ENCODE measurements at regions not wholly inside any gene's neighbourhood (a gene's known extent, or its start where the extent isn't known, plus 50 kb on each side); places are given as distances from the start of the nearest gene placed in this dataset.

DNA sequence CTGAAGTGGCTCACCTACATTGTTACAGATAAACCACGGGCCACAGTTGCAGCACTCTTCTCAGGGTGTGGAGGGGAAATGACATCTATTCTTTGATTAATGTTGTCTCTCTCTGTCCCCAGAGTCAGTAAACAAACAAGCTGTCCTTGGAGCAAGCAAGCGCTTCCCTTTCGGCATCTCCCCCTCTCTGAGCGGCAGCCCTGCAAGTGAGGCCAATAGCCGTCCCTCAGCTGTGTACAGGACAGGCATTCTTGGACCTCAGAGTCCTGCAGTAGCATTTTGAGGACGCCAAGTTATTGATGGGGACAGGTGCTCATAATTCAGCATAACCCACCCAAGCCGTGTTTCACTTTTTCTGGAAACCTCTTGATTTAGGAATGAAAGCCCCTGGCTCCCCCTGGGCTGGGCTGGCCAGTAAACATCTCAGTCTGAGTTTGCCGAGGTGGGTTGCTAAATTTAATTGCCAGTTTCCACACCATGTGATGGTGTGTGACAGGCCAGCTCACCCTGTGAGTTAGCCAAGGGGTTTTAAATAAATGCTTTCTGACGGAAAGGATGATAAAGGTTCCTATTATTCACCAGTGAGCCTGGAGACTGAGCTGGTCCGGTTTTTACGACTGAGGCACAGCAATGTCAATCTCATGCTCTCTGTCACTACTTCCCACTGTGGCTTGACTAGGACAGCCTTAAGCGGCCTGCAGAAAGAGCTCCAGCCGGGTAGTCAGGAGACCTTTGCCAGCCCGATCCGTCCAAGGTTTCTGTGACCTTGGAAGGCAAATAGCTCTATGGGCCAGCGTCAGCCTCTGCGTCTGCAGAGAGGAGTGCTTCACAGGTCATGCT is 214.8 kb upstream of the RREB1 start:
- no peak overlapping the region for H3K9ac ChIP-seq (ENCODE audit: low read length)
- no peak overlapping the region for H3K27ac ChIP-seq (ENCODE audit: low read depth, low read length)
- no peaks in the 10 kb centered on the region for H3K36me3 ChIP-seq (ENCODE audit: insufficient read depth, low read length)
- H3K4me1 ChIP-seq (ENCODE audit: insufficient read depth, low read length), result no peaks in the 10 kb centered on the region
- H3K27me3 ChIP-seq (ENCODE audit: control insufficient read depth in 1 of 2, insufficient read depth in 2 of 2, low read length in 2 of 2), result no peaks in the 10 kb centered on the region
- H3K4me3 ChIP-seq (ENCODE audit: low read depth in 1 of 2, low read length in 2 of 2), result no peak overlapping the region
- H3K9me3 ChIP-seq (ENCODE audit: low read length), result no peaks in the 10 kb centered on the region

DNA sequence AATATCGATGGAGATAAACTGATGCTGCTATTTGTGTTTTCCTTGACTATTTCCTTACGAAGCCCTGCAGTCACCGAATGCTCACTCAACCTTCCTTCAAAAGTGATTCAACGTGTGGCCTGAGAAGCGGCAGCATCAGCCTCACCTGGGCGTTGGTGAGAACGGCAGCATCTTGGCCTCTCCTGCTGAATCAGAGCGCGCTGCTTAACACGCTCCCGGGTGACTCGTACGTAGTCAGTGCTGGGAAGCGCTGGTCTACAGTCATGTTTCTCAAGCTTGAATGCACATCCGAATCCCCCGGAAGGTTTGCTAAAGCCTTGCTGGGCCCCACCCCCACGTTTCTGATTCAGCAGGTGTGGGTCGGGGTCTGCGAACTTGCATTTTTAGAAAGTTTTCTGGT is 214.1 kb upstream of the RREB1 start:
- no peaks in the 10 kb centered on the region for H3K9me3 ChIP-seq (ENCODE audit: low read length)
- H3K27me3 ChIP-seq (ENCODE audit: control insufficient read depth in 1 of 2, insufficient read depth in 2 of 2, low read length in 2 of 2), result no peaks in the 10 kb centered on the region
- no peak overlapping the region for H3K4me3 ChIP-seq (ENCODE audit: low read depth in 1 of 2, low read length in 2 of 2)
- H3K36me3 ChIP-seq (ENCODE audit: insufficient read depth, low read length), result no peaks in the 10 kb centered on the region
- no peaks in the 10 kb centered on the region for H3K4me1 ChIP-seq (ENCODE audit: insufficient read depth, low read length)
- no peak overlapping the region for H3K9ac ChIP-seq (ENCODE audit: low read length)
- no peak overlapping the region for H3K27ac ChIP-seq (ENCODE audit: low read depth, low read length)

DNA sequence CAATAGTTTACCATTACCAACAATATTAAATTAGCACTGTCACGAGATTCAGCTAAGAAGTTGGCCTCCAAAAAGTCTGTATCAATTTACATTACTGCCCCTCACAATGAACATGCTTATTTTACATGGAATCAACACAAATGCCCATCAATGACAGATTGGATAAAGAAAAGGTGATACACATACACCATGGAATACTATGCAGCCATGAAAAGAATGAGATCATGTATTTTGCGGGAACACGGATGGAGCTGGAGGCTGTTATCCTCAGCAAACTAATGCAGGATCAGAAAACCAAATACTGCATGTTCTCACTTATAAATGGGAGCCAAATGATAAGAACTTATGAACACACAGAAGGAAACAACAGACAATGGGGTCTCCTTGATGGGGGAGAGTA is 211.8 kb upstream of the RREB1 start:
- Histone ChIP-seq H3K9ac (ENCODE audit: low read length) (no peak overlapping the region), H3K27me3 (ENCODE audit: control insufficient read depth in 1 of 2, insufficient read depth in 2 of 2, low read length in 2 of 2) (no peaks in the 10 kb centered on the region), H3K27ac (ENCODE audit: low read depth, low read length) (no peak overlapping the region), H3K36me3 (ENCODE audit: insufficient read depth, low read length) (no peaks in the 10 kb centered on the region), H3K4me1 (ENCODE audit: insufficient read depth, low read length) (no peaks in the 10 kb centered on the region), H3K4me3 (ENCODE audit: low read depth in 1 of 2, low read length in 2 of 2) (no peak overlapping the region), H3K9me3 (ENCODE audit: low read length) (no peaks in the 10 kb centered on the region)

DNA sequence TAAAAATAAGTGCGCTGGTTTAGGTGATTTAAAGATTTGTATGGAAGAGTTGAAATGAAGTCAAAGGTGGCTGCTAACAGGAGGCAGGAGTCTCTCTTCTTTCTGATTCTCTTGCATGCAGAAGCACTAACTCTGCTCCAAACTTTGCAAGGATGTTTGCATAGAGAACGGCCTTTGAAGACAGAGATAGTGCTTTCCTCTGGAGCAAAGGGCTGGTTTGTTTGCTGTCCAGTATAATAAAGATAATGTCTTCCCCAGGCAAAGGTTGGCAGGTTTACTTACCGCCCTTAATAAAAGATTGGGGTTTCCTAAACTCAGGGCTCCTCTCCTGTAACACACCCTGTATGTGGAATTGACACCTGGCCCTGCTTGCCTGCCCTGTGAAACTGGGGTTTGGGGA is 210.6 kb upstream of the RREB1 start:
- no peak overlapping the region for H3K27ac ChIP-seq (ENCODE audit: low read depth, low read length)
- H3K4me1 ChIP-seq (ENCODE audit: insufficient read depth, low read length), result no peaks in the 10 kb centered on the region
- H3K27me3 ChIP-seq (ENCODE audit: control insufficient read depth in 1 of 2, insufficient read depth in 2 of 2, low read length in 2 of 2), result no peaks in the 10 kb centered on the region
- no peak overlapping the region for H3K9ac ChIP-seq (ENCODE audit: low read length)
- H3K36me3 ChIP-seq (ENCODE audit: insufficient read depth, low read length), result no peaks in the 10 kb centered on the region
- no peaks in the 10 kb centered on the region for H3K9me3 ChIP-seq (ENCODE audit: low read length)
- H3K4me3 ChIP-seq (ENCODE audit: low read depth in 1 of 2, low read length in 2 of 2), result no peak overlapping the region

DNA sequence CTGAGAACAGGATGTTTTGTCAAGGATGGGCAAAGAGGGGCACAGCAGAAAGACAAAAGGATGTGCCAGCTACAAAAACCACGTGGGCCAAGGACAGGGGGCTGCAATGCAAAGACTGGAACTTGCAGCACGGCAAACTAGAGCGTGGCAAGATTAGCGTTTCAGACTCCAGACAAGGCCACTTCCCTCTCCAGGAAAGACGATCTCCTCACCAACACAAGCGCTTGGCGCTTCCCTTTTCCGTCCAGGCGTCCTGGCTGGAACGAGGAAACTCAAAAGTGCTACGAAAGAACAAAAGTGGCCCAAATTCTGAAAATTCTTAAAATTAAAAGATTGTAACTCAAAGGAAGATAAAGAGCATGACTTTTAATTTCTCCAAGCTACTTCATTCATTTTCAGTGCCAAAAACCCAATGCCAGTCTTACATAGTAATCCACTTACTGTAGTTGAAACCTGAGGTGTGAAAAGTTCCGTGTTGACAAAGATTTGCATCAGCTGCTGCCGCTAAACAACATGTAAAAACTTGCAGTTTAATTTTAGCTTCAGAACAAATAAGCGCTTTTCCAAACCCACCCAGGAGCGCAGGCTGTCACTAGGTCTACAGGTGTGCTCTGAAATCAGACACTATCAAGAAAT is 207.1 kb upstream of the RREB1 start:
- Histone ChIP-seq H3K27ac (ENCODE audit: low read depth, low read length) (no peak overlapping the region), H3K27me3 (ENCODE audit: control insufficient read depth in 1 of 2, insufficient read depth in 2 of 2, low read length in 2 of 2) (no peaks in the 10 kb centered on the region), H3K9ac (ENCODE audit: low read length) (no peak overlapping the region), H3K9me3 (ENCODE audit: low read length) (no peaks in the 10 kb centered on the region), H3K4me1 (ENCODE audit: insufficient read depth, low read length) (no peaks in the 10 kb centered on the region), H3K36me3 (ENCODE audit: insufficient read depth, low read length) (no peaks in the 10 kb centered on the region), H3K4me3 (ENCODE audit: low read depth in 1 of 2, low read length in 2 of 2) (no peak overlapping the region)

DNA sequence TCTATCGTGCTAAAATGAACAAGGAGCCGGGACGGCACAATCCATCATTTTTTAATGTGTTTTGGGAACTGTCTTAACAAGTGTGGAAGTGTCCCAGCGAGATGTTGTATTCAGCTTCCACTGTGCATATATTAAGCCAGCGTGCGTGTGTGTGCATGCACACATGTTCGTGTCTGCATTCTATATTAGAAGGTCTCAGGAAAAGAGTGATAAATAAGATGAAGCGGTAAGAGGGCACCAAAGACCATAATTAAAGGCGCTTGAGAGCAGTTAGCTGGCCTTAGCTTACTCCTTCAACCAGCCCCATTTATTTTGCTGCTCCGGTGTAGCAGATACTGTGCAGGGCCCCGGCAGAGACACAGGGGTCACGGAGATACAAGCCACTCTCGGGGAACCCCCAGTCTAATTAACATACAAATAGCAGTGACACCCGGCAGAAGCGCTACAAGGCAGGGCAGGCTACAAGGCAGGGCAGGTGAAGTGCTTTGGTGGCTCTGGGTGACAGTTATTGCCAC is 206.5 kb upstream of the RREB1 start:
- Histone ChIP-seq H3K9ac (ENCODE audit: low read length) (no peak overlapping the region), H3K36me3 (ENCODE audit: insufficient read depth, low read length) (no peaks in the 10 kb centered on the region), H3K4me1 (ENCODE audit: insufficient read depth, low read length) (no peaks in the 10 kb centered on the region), H3K27me3 (ENCODE audit: control insufficient read depth in 1 of 2, insufficient read depth in 2 of 2, low read length in 2 of 2) (no peaks in the 10 kb centered on the region), H3K27ac (ENCODE audit: low read depth, low read length) (no peak overlapping the region), H3K9me3 (ENCODE audit: low read length) (no peaks in the 10 kb centered on the region), H3K4me3 (ENCODE audit: low read depth in 1 of 2, low read length in 2 of 2) (no peak overlapping the region)

- Histone ChIP-seq H3K27ac (ENCODE audit: low read depth, low read length) (no peak overlapping the region), H3K9ac (ENCODE audit: low read length) (no peak overlapping the region), H3K4me3 (ENCODE audit: low read depth in 1 of 2, low read length in 2 of 2) (no peak overlapping the region), H3K36me3 (ENCODE audit: insufficient read depth, low read length) (no peaks in the 10 kb centered on the region), H3K27me3 (ENCODE audit: control insufficient read depth in 1 of 2, insufficient read depth in 2 of 2, low read length in 2 of 2) (no peaks in the 10 kb centered on the region), H3K9me3 (ENCODE audit: low read length) (no peaks in the 10 kb centered on the region), H3K4me1 (ENCODE audit: insufficient read depth, low read length) (no peaks in the 10 kb centered on the region)
These were observed 205.8 kb upstream of the RREB1 start for GRCh38 chr6:6901945-6902344.

- H3K27ac ChIP-seq (ENCODE audit: low read depth, low read length), result no peak overlapping the region
- H3K4me3 ChIP-seq (ENCODE audit: low read depth in 1 of 2, low read length in 2 of 2), result no peak overlapping the region
- H3K27me3 ChIP-seq (ENCODE audit: control insufficient read depth in 1 of 2, insufficient read depth in 2 of 2, low read length in 2 of 2), result no peaks in the 10 kb centered on the region
- no peaks in the 10 kb centered on the region for H3K36me3 ChIP-seq (ENCODE audit: insufficient read depth, low read length)
- H3K9me3 ChIP-seq (ENCODE audit: low read length), result no peaks in the 10 kb centered on the region
- H3K9ac ChIP-seq (ENCODE audit: low read length), result no peak overlapping the region
- H3K4me1 ChIP-seq (ENCODE audit: insufficient read depth, low read length), result no peaks in the 10 kb centered on the region
These were observed 201.7 kb upstream of the RREB1 start for GRCh38 chr6:6905961-6906518.

DNA sequence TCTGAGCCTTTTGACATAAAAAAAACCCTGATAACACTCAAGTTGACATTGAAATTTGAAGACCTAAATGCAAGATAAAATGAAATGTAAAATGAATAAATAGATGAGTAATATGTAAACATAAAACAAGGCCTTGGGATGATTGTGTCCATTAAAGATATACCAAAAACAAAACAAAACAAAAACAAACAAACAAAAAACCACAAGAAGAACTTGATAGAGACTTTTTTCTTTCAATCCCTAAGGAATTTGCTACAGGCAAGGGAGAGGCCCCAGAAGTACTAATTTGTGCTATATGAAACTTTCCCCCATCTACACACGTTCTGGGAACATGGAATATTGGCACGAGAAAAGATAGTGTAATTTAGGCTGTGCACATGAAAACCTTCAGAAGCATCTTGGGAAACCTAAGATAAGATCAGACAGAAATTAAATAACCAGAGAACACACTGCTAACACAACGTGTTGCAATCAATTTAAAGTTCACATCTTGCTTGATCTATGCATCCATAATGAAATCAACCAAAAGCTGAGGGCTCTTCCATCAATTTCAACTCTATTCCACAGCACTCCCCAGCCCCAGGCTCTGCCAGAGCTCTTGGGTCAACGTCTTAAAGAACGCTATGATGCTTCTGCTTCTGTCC is 201.1 kb upstream of the RREB1 start:
- no peaks in the 10 kb centered on the region for H3K9me3 ChIP-seq (ENCODE audit: low read length)

DNA sequence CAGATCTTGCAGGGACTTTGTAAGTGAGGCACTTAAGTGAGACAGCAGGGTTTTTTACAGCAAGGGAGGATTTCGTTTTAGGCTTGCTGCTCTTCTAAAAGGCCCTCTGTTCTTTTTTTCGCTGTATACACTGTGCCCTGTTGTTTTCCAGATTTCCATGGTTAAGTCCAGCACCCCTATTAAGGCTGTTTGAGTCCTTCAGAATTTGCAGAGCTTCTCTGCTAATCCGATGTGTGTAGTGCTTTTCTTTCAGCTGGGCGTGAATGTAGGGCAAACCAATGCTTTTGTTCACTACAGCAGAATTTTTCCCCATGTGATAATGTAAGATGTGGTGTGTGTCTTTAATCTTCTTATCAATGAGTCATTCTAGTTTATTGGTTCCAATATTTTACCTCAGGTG is 200.5 kb upstream of the RREB1 start:
- Histone ChIP-seq H3K36me3 (ENCODE audit: insufficient read depth, low read length) (no peaks in the 10 kb centered on the region), H3K9ac (ENCODE audit: low read length) (no peak overlapping the region), H3K27ac (ENCODE audit: low read depth, low read length) (no peak overlapping the region), H3K4me1 (ENCODE audit: insufficient read depth, low read length) (peaks cover under 1% of the 10 kb centered on the region), H3K27me3 (ENCODE audit: control insufficient read depth in 1 of 2, insufficient read depth in 2 of 2, low read length in 2 of 2) (no peaks in the 10 kb centered on the region), H3K9me3 (ENCODE audit: low read length) (no peaks in the 10 kb centered on the region), H3K4me3 (ENCODE audit: low read depth in 1 of 2, low read length in 2 of 2) (no peak overlapping the region)

More for the DNA sequence above, 201.1 kb upstream of the RREB1 start:
- H3K4me1 ChIP-seq (ENCODE audit: insufficient read depth, low read length), result no peaks in the 10 kb centered on the region
- no peak overlapping the region for H3K9ac ChIP-seq (ENCODE audit: low read length)
- no peaks in the 10 kb centered on the region for H3K27me3 ChIP-seq (ENCODE audit: control insufficient read depth in 1 of 2, insufficient read depth in 2 of 2, low read length in 2 of 2)
- H3K4me3 ChIP-seq (ENCODE audit: low read depth in 1 of 2, low read length in 2 of 2), result no peak overlapping the region
- H3K27ac ChIP-seq (ENCODE audit: low read depth, low read length), result no peak overlapping the region
- no peaks in the 10 kb centered on the region for H3K36me3 ChIP-seq (ENCODE audit: insufficient read depth, low read length)

GRCh38 chr6:6908121-6908520 is 199.6 kb upstream of the RREB1 start:
- Histone ChIP-seq H3K4me3 (ENCODE audit: low read depth in 1 of 2, low read length in 2 of 2) (no peak overlapping the region), H3K9me3 (ENCODE audit: low read length) (no peaks in the 10 kb centered on the region), H3K27me3 (ENCODE audit: control insufficient read depth in 1 of 2, insufficient read depth in 2 of 2, low read length in 2 of 2) (no peaks in the 10 kb centered on the region), H3K4me1 (ENCODE audit: insufficient read depth, low read length) (peaks cover 9% of the 10 kb centered on the region), H3K9ac (ENCODE audit: low read length) (no peak overlapping the region), H3K36me3 (ENCODE audit: insufficient read depth, low read length) (no peaks in the 10 kb centered on the region), H3K27ac (ENCODE audit: low read depth, low read length) (no peak overlapping the region)
